Neuronal stem cell (in vitro differentiated cells): ENCODE measurements at regions not wholly inside any gene's neighbourhood (a gene's known extent, or its start where the extent isn't known, plus 50 kb on each side); places are given as distances from the start of the nearest gene placed in this dataset.

Experiments used
- DNase-seq: peaks from one replicate; pipeline ENCODE4 v3.0.0-alpha.2; 2013; ENCODE audit warnings: low spot score
- H2AFZ ChIP-seq: one replicate; pipeline ENCODE4 v1.6.1; 2013; ENCODE audit warnings: mild to moderate bottlenecking, low read length, inconsistent platforms
- H2AK5ac ChIP-seq: 2 replicates; pipeline ENCODE4 v1.6.1; 2013; ENCODE audit warnings: low read depth, mild to moderate bottlenecking, inconsistent platforms, low read length, moderate library complexity, mixed read lengths
- H2BK120ac ChIP-seq: 2 replicates; pipeline ENCODE4 v1.6.1; 2013; ENCODE audit warnings: low read depth, mild to moderate bottlenecking, inconsistent platforms, low read length, moderate library complexity, mixed read lengths
- H2BK12ac ChIP-seq: one replicate; pipeline ENCODE4 v1.6.1; 2013; ENCODE audit warnings: low read length, inconsistent platforms
- H2BK15ac ChIP-seq: 2 replicates; pipeline ENCODE4 v1.6.1; 2013; ENCODE audit warnings: mild to moderate bottlenecking, low read length, inconsistent platforms, mixed read lengths
- H2BK5ac ChIP-seq: one replicate; pipeline ENCODE4 v1.6.1; 2013; ENCODE audit warnings: inconsistent platforms, mild to moderate bottlenecking, low read length, moderate library complexity
- H3K14ac ChIP-seq: one replicate; pipeline ENCODE4 v1.6.1; 2013; ENCODE audit warnings: low read length, inconsistent platforms
- H3K18ac ChIP-seq: 2 replicates; pipeline ENCODE4 v1.6.1; 2013; ENCODE audit warnings: low read length, inconsistent platforms
- H3K23ac ChIP-seq: 2 replicates; pipeline ENCODE4 v1.6.1; 2013; ENCODE audit warnings: low read depth, mild to moderate bottlenecking, mixed read lengths, low read length, inconsistent platforms; ENCODE audit not compliant: poor library complexity
- H3K27ac ChIP-seq: replicated peaks from 3 replicates; pipeline ENCODE4 v1.5.1; 2013; ENCODE audit warnings: low read length, inconsistent platforms
- H3K27me3 ChIP-seq, 3 experiments: 2 replicates each; pipeline ENCODE4 v1.6.1; 2013; ENCODE audit warnings: low read length in 3 of 3, mild to moderate bottlenecking in 2 of 3, inconsistent platforms in 1 of 3, low read depth in 1 of 3, mixed read lengths in 1 of 3, moderate library complexity in 1 of 3; ENCODE audit not compliant: control insufficient read depth in 3 of 3, insufficient read depth in 3 of 3
- H3K36me3 ChIP-seq, 2 donors: replicated peaks in 1 of 2; 2 replicates each; pipeline ENCODE4 v1.6.1; 2013; ENCODE audit warnings: low read length in 2 of 2; ENCODE audit not compliant: control insufficient read depth in 2 of 2, insufficient read depth in 2 of 2
- H3K4ac ChIP-seq: 2 replicates; pipeline ENCODE4 v1.6.1; 2013; ENCODE audit warnings: inconsistent platforms, mild to moderate bottlenecking, low read length, moderate library complexity
- H3K4me1 ChIP-seq, 2 donors: 1 replicate in 1 of 2; 2 replicates in 1 of 2; pipeline ENCODE4 v1.6.1; 2013; ENCODE audit warnings: low read length in 2 of 2, low read depth in 1 of 2; ENCODE audit not compliant: control insufficient read depth in 2 of 2, insufficient read depth in 1 of 2
- H3K4me2 ChIP-seq: one replicate; pipeline ENCODE4 v1.6.1; 2013; ENCODE audit warnings: mild to moderate bottlenecking, low read length, inconsistent platforms; ENCODE audit not compliant: insufficient read depth, poor library complexity, severe bottlenecking
- H3K4me3 ChIP-seq, 2 donors: 2 replicates each; pipeline ENCODE4 v1.5.1; 2013; ENCODE audit warnings: low read length in 2 of 2, mild to moderate bottlenecking in 2 of 2, inconsistent platforms in 1 of 2, moderate library complexity in 1 of 2
- H3K79me1 ChIP-seq: one replicate; pipeline ENCODE4 v1.6.1; 2013; ENCODE audit warnings: low read depth, mild to moderate bottlenecking, inconsistent platforms, low read length, moderate library complexity
- H3K9ac ChIP-seq: one replicate; pipeline ENCODE4 v1.6.1; 2013; ENCODE audit warnings: mild to moderate bottlenecking, low read depth, low read length, inconsistent platforms; ENCODE audit not compliant: poor library complexity
- H3K9me3 ChIP-seq, 2 donors: replicated peaks in 1 of 2; 2 replicates each; pipeline versions ENCODE3 to v1.6.1; 2013; ENCODE audit warnings: low read length in 2 of 2, mild to moderate bottlenecking in 2 of 2, inconsistent platforms in 1 of 2, low read depth in 1 of 2, mixed read lengths in 1 of 2, moderate library complexity in 1 of 2; ENCODE audit not compliant: control insufficient read depth in 2 of 2, insufficient read depth in 1 of 2
- H4K8ac ChIP-seq: one replicate; pipeline ENCODE4 v1.6.1; 2013; ENCODE audit warnings: low read depth, mild to moderate bottlenecking, inconsistent platforms, low read length, moderate library complexity
- H4K91ac ChIP-seq: one replicate; pipeline ENCODE4 v1.6.1; 2013; ENCODE audit warnings: low read length, low read depth, mild to moderate bottlenecking, inconsistent platforms; ENCODE audit not compliant: poor library complexity
- WGBS, 2 donors: extraction: QIAGEN DNeasy Blood & Tissue Kit; methylation state at CpG; one replicate each; pipeline ENCODE4 v1.1.7; 2013; ENCODE audit warnings: missing lambda C conversion rate in 2 of 2, mixed read lengths in 1 of 2; ENCODE audit not compliant: insufficient read length in 2 of 2, insufficient replicate concordance in 1 of 2; ENCODE audit errors: extremely low coverage in 2 of 2; 5-methylcytosine and 5-hydroxymethylcytosine counted together

DNA sequence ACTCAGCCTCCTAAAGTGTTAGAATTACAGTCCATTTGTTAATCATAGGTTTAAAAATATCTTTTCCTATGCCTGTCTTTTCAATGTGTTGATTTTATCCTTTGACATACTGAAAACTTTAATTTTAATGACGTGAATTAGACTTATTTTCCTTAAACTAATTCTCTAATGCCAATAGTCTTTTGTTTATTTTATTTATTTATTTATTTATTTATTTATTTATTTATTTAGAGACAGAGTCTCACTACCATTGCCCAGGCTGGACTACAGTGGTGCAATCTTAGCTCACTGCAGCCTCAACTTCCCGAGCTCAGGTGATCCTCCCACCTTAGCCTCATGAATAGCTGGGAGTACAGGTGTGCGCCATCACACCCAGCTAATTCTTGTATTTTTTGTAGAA lies 694.5 kb downstream of the TRHDE start:
- no peaks in the 10 kb centered on the region for H3K36me3 ChIP-seq
- H2BK5ac ChIP-seq: no peak overlapping the region
- no peaks in the 10 kb centered on the region for H3K4me1 ChIP-seq
- H3K9me3 ChIP-seq: no peaks in the 10 kb centered on the region
- H3K27ac ChIP-seq: no peak overlapping the region
- H3K4ac ChIP-seq: no peak overlapping the region
- peak; percentile 1 for DNase-seq
- no peak overlapping the region for H3K23ac ChIP-seq
- no peak overlapping the region for H3K14ac ChIP-seq
- no peaks in the 10 kb centered on the region for H3K27me3 ChIP-seq
- no peak overlapping the region for H2AFZ ChIP-seq
- H4K91ac ChIP-seq: no peak overlapping the region
- H3K79me1 ChIP-seq: no peaks in the 10 kb centered on the region
- no peak overlapping the region for H2AK5ac ChIP-seq
- no peak overlapping the region for H2BK120ac ChIP-seq
- no CpG with 5 or more reads among the region's 3 CpGs for WGBS, 2 donors
- H3K18ac ChIP-seq: no peak overlapping the region
- H3K9ac ChIP-seq: no peak overlapping the region
- no peak overlapping the region for H3K4me2 ChIP-seq
- H4K8ac ChIP-seq: no peak overlapping the region
- no peak overlapping the region for H2BK12ac ChIP-seq
- H2BK15ac ChIP-seq: no peak overlapping the region
- no peak overlapping the region for H3K4me3 ChIP-seq

DNA sequence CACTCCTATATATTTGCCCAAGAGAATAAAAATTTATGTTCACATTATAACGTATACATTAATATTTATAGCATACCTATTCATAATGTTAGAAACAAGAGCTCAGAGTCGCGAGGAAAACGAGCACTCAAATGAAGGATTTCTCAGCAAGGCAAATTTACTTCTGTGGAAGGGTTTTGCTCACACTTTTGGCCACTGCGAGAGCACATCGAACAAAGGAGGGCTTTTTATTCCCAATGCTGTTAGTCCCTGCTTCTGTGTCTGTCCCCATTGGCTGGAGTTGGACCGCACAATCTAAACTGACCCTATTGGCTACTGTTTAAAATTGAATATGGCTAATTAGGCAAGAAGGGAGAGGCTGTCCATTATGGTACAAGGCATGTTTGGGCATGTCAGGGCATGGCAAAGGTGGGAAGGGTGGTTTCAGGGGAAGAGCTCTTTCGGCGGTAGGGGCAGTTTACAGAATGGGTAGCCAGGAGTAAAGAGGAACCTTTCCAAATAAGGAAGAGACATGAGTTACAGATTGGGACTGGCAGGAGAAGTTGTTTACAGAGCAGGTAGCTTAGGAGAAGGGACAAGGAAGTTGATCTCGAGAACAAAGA lies 702.9 kb downstream of the TRHDE start:
- Histone ChIP-seq H3K27ac (no peak overlapping the region), H3K4me1 (no peaks in the 10 kb centered on the region), H3K14ac (no peak overlapping the region), H3K4ac (no peak overlapping the region), H3K23ac (no peak overlapping the region), H3K4me3 (no peak overlapping the region), H4K8ac (no peak overlapping the region), H3K36me3 (no peaks in the 10 kb centered on the region), H2AK5ac (no peak overlapping the region), H2AFZ (no peak overlapping the region), H3K9me3 (peaks cover 2 to 12% of the 10 kb centered on the region in 2 donors), H2BK15ac (no peak overlapping the region), H2BK120ac (no peak overlapping the region), H3K79me1 (no peaks in the 10 kb centered on the region), H2BK5ac (no peak overlapping the region), H3K27me3 (no peaks in the 10 kb centered on the region), H3K4me2 (no peak overlapping the region), H3K9ac (no peak overlapping the region), H4K91ac (no peak overlapping the region), H3K18ac (no peak overlapping the region), H2BK12ac (no peak overlapping the region)
- WGBS, 2 donors: no CpG with 5 or more reads among the region's 10 CpGs
- no peak for DNase-seq

DNA sequence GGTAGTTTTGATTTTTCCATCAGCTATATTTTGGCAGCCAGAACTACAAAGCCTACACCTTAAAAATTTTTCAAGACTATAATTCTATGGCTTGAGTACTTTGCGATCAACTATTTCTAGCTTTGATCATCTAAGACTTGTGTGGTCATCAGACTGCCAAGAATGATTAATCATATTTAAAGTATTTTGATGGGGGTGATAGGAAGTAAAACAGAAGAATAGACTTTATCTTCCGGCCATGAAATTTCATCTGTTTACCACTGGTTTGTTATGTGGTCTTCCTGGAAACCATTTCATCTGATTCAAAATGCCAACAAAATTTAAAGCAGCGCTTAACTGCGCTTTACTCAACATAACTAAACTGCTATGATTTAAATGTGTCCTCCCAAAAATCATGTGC lies 706.8 kb downstream of the TRHDE start:
- WGBS, 2 donors: no CpG with 5 or more reads among the region's 4 CpGs

DNA sequence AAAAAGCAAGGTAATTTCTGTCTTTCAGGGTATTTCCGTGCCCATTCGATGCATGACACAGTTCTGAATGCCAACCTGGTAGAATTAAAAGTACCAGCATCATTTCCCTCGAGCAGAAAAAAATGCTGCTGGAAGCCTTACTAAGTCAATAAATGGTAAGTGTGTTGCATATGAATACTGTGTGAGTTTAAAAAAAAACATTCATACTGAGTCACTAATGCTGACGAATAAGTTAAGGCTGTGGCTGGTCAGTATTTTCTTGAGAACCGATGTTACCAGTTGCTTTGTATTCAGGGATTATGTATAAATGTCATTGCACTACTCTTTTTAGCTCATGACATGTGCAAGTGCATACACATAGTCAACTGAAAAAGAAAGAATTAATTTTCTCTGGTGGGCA lies 710.2 kb downstream of the TRHDE start:
- no peak overlapping the region for H3K4ac ChIP-seq
- H3K36me3 ChIP-seq: no peaks in the 10 kb centered on the region
- H3K23ac ChIP-seq: no peak overlapping the region
- H3K27ac ChIP-seq: no peak overlapping the region
- H2AFZ ChIP-seq: no peak overlapping the region
- H3K4me2 ChIP-seq: no peak overlapping the region
- no peaks in the 10 kb centered on the region for H3K4me1 ChIP-seq
- H3K9me3 ChIP-seq: no peaks in the 10 kb centered on the region
- no peaks in the 10 kb centered on the region for H3K27me3 ChIP-seq
- no peak overlapping the region for H3K18ac ChIP-seq
- H4K91ac ChIP-seq: no peak overlapping the region
- no peak overlapping the region for H3K9ac ChIP-seq
- H4K8ac ChIP-seq: no peak overlapping the region
- DNase-seq: no peak
- no peak overlapping the region for H3K4me3 ChIP-seq
- no peak overlapping the region for H2AK5ac ChIP-seq
- H3K14ac ChIP-seq: no peak overlapping the region
- H2BK5ac ChIP-seq: no peak overlapping the region
- H2BK12ac ChIP-seq: no peak overlapping the region
- no peak overlapping the region for H2BK15ac ChIP-seq
- H3K79me1 ChIP-seq: no peaks in the 10 kb centered on the region
- no peak overlapping the region for H2BK120ac ChIP-seq
- WGBS, 2 donors: no CpG with 5 or more reads among the region's 5 CpGs

More for the DNA sequence above, 706.8 kb downstream of the TRHDE start:
- H3K9me3 ChIP-seq: peaks cover 2 to 12% of the 10 kb centered on the region in 2 donors
- H3K4me2 ChIP-seq: no peak overlapping the region
- no peak overlapping the region for H3K4ac ChIP-seq
- no peak overlapping the region for H2AK5ac ChIP-seq
- DNase-seq: no peak
- no peak overlapping the region for H3K23ac ChIP-seq
- no peak overlapping the region for H2BK15ac ChIP-seq
- no peaks in the 10 kb centered on the region for H3K36me3 ChIP-seq
- H3K4me1 ChIP-seq: no peaks in the 10 kb centered on the region
- H3K79me1 ChIP-seq: no peaks in the 10 kb centered on the region
- H2AFZ ChIP-seq: no peak overlapping the region
- H3K18ac ChIP-seq: no peak overlapping the region
- H2BK120ac ChIP-seq: no peak overlapping the region
- H2BK12ac ChIP-seq: no peak overlapping the region
- H3K4me3 ChIP-seq: no peak overlapping the region
- no peak overlapping the region for H2BK5ac ChIP-seq
- H3K27ac ChIP-seq: no peak overlapping the region
- H4K8ac ChIP-seq: no peak overlapping the region
- no peak overlapping the region for H3K14ac ChIP-seq
- no peak overlapping the region for H3K9ac ChIP-seq
- H4K91ac ChIP-seq: no peak overlapping the region
- no peaks in the 10 kb centered on the region for H3K27me3 ChIP-seq
